ENCODE measurements at regions not wholly inside any gene's neighbourhood (a gene's known extent, or its start where the extent isn't known, plus 50 kb on each side); places are given as distances from the start of the nearest gene placed in this dataset.

- no peak for TF ChIP-seq CTCF (conservative IDR thresholded peaks at IDR 0.05; ENCODE audit: low read depth in 2 of 2)
- TF ChIP-seq EZH2 (IDR thresholded peaks at IDR 0.05; ENCODE audit: low read depth, unreplicated experiment): no peak
- TF ChIP-seq EZH2phosphoT487 (IDR thresholded peaks at IDR 0.05; ENCODE audit: unreplicated experiment): no peak
- TF ChIP-seq CREB1 (CRISPR knock-in tag; IDR thresholded peaks at IDR 0.05; ENCODE audit: low read depth): no peak
- TF ChIP-seq POLR2AphosphoS5 (IDR thresholded peaks at IDR 0.05; ENCODE audit: low read depth): no peak
- TF ChIP-seq REST (IDR thresholded peaks at IDR 0.05; ENCODE audit: unreplicated experiment): no peak
- TF ChIP-seq ETS1 (IDR thresholded peaks at IDR 0.05): no peak
- no peak for TF ChIP-seq ZNF331 (CRISPR knock-in tag; IDR thresholded peaks at IDR 0.05; ENCODE audit: low read depth)
- TF ChIP-seq ZNF462 (CRISPR knock-in tag; IDR thresholded peaks at IDR 0.05): no peak
- no peak for TF ChIP-seq JUNB (IDR thresholded peaks at IDR 0.05; ENCODE audit: unreplicated experiment)
- TF ChIP-seq ZNF114 (CRISPR knock-in tag; IDR thresholded peaks at IDR 0.05): no peak
Observed at GRCh38 chr2:239703834-239704233, 303.0 kb upstream of the HDAC4 start.
